ENCODE measurements at regions not wholly inside any gene's neighbourhood (a gene's known extent, or its start where the extent isn't known, plus 50 kb on each side); places are given as distances from the start of the nearest gene placed in this dataset.

DNA sequence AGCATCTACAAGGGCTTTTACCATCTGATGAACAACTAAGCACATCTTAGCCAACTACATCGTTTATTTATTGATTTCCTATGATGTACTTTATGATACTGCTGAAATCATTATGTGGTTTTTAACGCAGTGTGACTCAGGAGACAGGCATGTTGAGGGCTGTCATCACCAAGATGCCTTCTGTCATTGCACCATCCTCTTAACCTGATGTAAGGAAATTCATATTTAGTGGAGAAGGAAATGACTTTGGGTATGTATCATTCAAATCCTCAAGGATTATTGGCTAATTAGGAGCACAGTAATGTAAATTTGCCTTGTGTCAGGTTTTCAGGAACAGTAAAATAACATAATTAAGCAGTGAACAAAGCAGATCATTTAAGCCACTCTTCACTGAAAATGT lies 138.5 kb upstream of the MGMT start:
- TF ChIP-seq, protein P1, sequence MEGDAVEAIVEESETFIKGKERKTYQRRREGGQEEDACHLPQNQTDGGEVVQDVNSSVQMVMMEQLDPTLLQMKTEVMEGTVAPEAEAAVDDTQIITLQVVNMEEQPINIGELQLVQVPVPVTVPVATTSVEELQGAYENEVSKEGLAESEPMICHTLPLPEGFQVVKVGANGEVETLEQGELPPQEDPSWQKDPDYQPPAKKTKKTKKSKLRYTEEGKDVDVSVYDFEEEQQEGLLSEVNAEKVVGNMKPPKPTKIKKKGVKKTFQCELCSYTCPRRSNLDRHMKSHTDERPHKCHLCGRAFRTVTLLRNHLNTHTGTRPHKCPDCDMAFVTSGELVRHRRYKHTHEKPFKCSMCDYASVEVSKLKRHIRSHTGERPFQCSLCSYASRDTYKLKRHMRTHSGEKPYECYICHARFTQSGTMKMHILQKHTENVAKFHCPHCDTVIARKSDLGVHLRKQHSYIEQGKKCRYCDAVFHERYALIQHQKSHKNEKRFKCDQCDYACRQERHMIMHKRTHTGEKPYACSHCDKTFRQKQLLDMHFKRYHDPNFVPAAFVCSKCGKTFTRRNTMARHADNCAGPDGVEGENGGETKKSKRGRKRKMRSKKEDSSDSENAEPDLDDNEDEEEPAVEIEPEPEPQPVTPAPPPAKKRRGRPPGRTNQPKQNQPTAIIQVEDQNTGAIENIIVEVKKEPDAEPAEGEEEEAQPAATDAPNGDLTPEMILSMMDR (IDR thresholded peaks at IDR 0.05; ENCODE audit: insufficient read depth, low read length, missing control alignments): no peak
- ChIA-PET POLR2A (no interaction called here), CTCF (no interaction called here)
- no peak for DNase-seq (ENCODE audit: low read depth, low spot score)
- H3K4me3 ChIP-seq (ENCODE audit: low read depth, low read length): no peak overlapping the region

DNA sequence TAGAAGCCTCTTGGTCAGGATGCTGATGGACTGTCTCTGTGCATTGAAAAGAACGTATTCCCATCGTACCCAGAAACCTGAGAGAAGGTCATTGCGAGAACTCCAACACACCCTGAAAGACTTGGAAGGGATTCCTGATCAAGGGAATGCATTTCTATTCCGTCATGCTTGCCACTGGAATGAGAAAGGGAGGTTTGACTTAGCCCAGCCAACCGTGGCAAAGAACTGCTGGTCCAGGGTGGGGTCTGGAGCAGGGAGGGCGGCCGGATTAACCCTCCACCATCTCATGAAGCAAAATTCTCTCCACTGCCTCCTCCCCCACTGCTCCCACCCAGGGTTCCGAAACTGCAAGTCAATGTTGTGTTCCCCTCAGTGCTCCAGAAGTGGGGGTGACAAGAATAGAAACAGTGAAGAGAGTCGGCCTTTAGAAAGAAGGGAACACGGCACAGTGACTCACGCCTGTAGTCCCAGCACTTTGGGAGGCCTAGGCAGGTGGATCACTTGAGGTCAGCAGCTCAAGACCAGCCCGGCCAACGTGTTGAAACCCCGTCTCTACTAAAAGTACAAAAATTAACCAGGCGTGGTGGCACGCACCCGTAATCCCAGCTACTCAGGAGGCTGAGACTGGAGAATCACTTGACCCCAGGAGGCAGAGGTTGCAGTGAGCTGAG lies 137.5 kb upstream of the MGMT start:
- ChIA-PET CTCF (no interaction called here), POLR2A (no interaction called here)
- no peak overlapping the region for H3K4me3 ChIP-seq (ENCODE audit: low read depth, low read length)
- TF ChIP-seq, protein P1 (IDR thresholded peaks at IDR 0.05; ENCODE audit: insufficient read depth, low read length, missing control alignments): no peak
- no peak for DNase-seq (ENCODE audit: low read depth, low spot score)

DNA sequence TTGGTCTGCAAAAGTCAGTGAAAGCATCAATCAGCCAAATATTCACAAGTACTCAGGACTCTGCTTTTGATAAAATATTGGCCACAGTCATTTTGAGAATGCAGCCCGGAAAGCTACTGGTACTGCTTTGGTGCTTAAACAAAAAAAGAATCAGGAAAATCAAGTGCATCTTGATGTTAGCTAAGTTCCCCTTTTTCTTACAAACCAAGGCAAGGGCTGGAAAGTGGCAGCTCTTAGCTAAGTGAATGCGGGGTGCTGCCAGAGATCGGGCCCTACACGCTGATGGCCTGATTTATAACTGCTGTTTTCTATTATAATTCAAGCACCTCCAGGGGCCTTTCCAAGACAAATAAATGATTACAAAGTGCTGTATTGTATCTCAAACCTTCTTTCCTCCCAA lies 136.8 kb upstream of the MGMT start:
- POLR2A ChIA-PET: no interaction called here
- CTCF ChIA-PET: no interaction called here
- TF ChIP-seq, protein P1 (IDR thresholded peaks at IDR 0.05; ENCODE audit: insufficient read depth, low read length, missing control alignments): no peak
- no peak for DNase-seq (ENCODE audit: low read depth, low spot score)
- H3K4me3 ChIP-seq (ENCODE audit: low read depth, low read length): no peak overlapping the region

DNA sequence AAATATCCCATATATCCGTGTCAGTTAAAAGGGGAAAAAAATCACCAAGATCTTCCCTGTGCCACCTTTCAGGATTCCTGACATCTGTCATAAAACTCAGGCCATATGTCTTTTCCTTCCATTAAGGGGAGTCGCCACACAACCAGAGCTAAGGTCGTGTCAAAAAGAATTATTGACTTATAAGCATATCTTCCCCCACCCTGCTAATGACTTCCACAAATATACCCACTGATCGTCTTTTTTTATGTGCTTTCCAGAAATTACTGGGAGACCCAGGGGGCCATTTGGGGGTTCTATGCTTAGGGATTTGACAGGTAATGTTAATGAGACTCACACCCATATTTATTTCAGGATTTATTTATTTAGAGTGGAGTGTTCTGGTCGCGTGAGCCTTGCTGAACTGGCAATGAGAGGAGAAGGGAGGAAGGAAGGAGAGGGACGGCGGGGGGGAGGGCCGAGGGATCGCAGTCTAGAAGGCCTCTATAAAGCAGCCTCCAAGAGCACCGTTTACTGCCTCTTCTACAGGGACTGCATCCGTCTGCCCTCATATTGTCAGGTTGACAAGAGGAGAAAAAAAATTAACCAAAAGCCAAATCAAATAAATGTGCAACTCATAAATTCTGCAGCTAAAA lies 135.7 kb upstream of the MGMT start:
- CTCF ChIA-PET: no interaction called here
- POLR2A ChIA-PET: no interaction called here
- H3K4me3 ChIP-seq (ENCODE audit: low read depth, low read length): no peak overlapping the region
- no peak for DNase-seq (ENCODE audit: low read depth, low spot score)
- TF ChIP-seq, protein P1 (IDR thresholded peaks at IDR 0.05; ENCODE audit: insufficient read depth, low read length, missing control alignments): no peak

DNA sequence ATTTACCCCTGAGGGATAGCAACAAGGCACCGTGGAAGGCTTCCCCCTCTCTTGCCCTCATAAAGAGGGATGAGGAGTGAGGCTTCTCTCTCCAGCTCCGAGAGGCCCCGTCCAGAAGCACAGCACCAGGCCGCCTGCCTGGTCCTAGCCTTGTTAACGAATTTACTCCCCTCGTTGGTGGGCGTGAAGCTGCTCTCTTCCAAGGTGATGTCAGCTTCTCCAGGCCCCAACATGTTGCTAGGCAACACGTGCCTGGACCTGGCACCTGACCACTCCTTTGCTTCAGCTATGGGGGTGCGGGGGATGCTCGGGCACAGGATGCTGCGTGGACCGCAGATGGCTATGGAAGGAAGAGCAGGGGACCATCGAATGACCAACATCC lies 135.2 kb upstream of the MGMT start:
- H3K4me3 ChIP-seq (ENCODE audit: low read depth, low read length): no peak overlapping the region
- POLR2A ChIA-PET: no interaction called here
- TF ChIP-seq, protein P1 (IDR thresholded peaks at IDR 0.05; ENCODE audit: insufficient read depth, low read length, missing control alignments): no peak
- CTCF ChIA-PET: no interaction called here
- DNase-seq (ENCODE audit: low read depth, low spot score): no peak

DNA sequence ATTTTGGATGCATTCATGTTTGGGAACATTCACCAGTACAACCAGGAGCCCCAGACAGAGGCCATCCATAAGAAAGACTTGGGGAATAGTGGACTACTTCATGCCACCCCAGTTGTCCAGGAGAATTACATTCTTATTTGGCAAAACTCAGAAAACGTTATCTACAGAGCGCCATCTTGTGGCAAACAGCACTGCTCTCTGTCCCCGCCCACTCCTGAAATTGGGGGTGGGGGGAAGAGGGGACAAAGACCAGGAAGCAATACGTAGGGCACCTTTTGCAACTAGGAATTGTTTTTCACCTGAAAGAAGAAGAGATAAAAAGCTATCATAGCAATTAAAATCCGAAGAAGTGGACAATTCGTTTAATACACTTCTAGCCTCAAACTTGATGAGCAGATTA lies 134.6 kb upstream of the MGMT start:
- H3K4me3 ChIP-seq (ENCODE audit: low read depth, low read length): no peak overlapping the region
- ChIA-PET CTCF (no interaction called here), POLR2A (no interaction called here)
- TF ChIP-seq, protein P1 (IDR thresholded peaks at IDR 0.05; ENCODE audit: insufficient read depth, low read length, missing control alignments): no peak
- DNase-seq (ENCODE audit: low read depth, low spot score): no peak
